ENCODE measurements at regions not wholly inside any gene's neighbourhood (a gene's known extent, or its start where the extent isn't known, plus 50 kb on each side); places are given as distances from the start of the nearest gene placed in this dataset.
"Not testable (repeated sequence)": the region's sequence is repeated elsewhere in the genome, so short reads cannot be mapped to it uniquely, and the experiment has no call there.

DNA sequence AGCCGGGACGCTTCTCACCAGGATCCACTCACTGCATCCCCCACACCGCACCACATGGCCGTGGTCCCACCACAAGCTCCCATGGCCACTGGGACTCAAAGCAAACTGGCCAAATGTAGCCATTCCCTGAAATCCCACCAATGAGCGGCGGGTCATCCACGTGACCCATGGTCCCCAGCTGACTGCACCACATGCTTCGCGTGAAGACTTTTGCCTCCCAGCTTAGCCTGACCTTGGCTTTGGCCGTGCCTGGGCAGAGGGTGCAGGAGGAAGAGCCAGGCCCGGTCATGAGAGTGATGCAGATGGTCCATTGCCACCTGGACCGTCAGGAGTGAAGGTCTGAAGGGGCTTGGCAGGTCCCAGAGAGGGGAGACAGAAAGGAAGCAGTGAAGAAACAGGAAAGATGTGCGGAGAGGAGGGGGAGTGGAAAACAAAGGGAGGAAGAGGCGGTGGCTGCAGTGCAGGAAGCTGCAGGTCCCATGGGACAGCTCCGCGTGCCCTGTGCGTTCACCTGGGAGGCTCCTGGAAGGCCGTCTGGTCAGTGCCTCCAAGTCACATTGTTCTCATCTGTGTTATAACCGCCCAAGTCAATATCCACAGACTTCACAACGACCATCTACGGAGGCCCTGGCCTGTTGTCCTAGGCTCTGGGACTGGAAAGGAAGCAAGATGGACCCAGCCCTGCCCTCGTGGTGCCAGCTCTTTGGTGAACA, 167.8 kb upstream of the AJAP1 start:
- Histone ChIP-seq H3K9me3 (ENCODE audit: insufficient read depth, low read depth, low read length) (peaks cover 12% of the 10 kb centered on the region), H3K4me1 (ENCODE audit: insufficient read depth, low read length) (no peaks in the 10 kb centered on the region), H3K36me3 (ENCODE audit: insufficient read depth, low read length) (no peaks in the 10 kb centered on the region), H4K20me1 (ENCODE audit: insufficient read depth, low read length) (no peaks in the 10 kb centered on the region), H3K9ac (ENCODE audit: low read length) (no peak overlapping the region), H2AFZ (ENCODE audit: low read depth, low read length) (no peak overlapping the region), H3K27me3 (ENCODE audit: insufficient read depth, low read length) (no peaks in the 10 kb centered on the region), H3K79me2 (ENCODE audit: insufficient read depth, low read length) (no peaks in the 10 kb centered on the region), H3K4me3 (ENCODE audit: insufficient read depth, low read depth, low read length) (no peak overlapping the region), H3K4me2 (ENCODE audit: low read length) (no peak overlapping the region), H3K27ac (ENCODE audit: low read depth, low read length) (no peak overlapping the region)
- no peak overlapping the region for H3K4me3 Mint-ChIP-seq (ENCODE audit: unreplicated experiment)
- H3K27me3 Mint-ChIP-seq (ENCODE audit: low read depth, unreplicated experiment), result peaks cover 11% of the 10 kb centered on the region
- H3K9me3 Mint-ChIP-seq (ENCODE audit: unreplicated experiment), result peaks cover 8% of the 10 kb centered on the region
- H3K27ac Mint-ChIP-seq (ENCODE audit: unreplicated experiment), result no peak overlapping the region
- FAIRE-seq (no peak), DNase-seq (ENCODE audit: low read depth) (no peak)
- TF ChIP-seq EZH2 (IDR thresholded peaks at IDR 0.05; ENCODE audit: insufficient read depth, low read length), result no peak
- no peak for TF ChIP-seq CTCF (IDR thresholded peaks at IDR 0.05; ENCODE audit: insufficient read depth, low read depth, low read length)
- H3K4me1 Mint-ChIP-seq (ENCODE audit: low read depth, unreplicated experiment), result no peaks in the 10 kb centered on the region
- H3K36me3 Mint-ChIP-seq (ENCODE audit: low read depth, unreplicated experiment), result no peaks in the 10 kb centered on the region

DNA sequence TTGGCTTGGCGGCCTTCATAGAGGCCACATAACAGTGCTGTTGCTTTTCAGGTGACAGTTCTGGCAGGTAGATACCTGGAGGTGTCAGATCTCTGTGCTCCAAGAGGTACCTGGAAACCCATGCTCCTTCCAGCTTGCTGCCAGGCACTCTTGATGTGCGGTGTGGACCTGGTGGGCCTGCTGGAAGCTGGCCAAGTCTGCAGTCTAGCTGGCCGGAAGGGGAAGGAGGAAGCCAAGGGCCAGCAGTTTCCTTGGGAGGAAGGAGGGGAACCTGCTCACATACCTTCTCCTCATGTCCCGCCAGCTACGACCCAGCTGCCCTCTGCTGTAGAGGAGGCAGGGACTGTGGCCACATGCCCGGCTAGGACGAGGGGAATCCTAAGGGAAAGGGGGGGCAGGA, 166.4 kb upstream of the AJAP1 start:
- H2AFZ ChIP-seq (ENCODE audit: low read depth, low read length), result no peak overlapping the region
- H3K4me3 ChIP-seq (ENCODE audit: insufficient read depth, low read depth, low read length), result no peak overlapping the region
- Mint-ChIP-seq H3K27ac (ENCODE audit: unreplicated experiment) (no peak overlapping the region), H3K9me3 (ENCODE audit: unreplicated experiment) (peaks cover 8% of the 10 kb centered on the region), H3K27me3 (ENCODE audit: low read depth, unreplicated experiment) (peaks cover 11% of the 10 kb centered on the region), H3K4me1 (ENCODE audit: low read depth, unreplicated experiment) (no peaks in the 10 kb centered on the region), H3K36me3 (ENCODE audit: low read depth, unreplicated experiment) (no peaks in the 10 kb centered on the region), H3K4me3 (ENCODE audit: unreplicated experiment) (no peak overlapping the region)
- no peaks in the 10 kb centered on the region for H3K36me3 ChIP-seq (ENCODE audit: insufficient read depth, low read length)
- DNase-seq (ENCODE audit: low read depth) (no peak), FAIRE-seq (no peak)
- no peak overlapping the region for H3K4me2 ChIP-seq (ENCODE audit: low read length)
- no peak for TF ChIP-seq CTCF (IDR thresholded peaks at IDR 0.05; ENCODE audit: insufficient read depth, low read depth, low read length)
- TF ChIP-seq EZH2 (IDR thresholded peaks at IDR 0.05; ENCODE audit: insufficient read depth, low read length), result no peak
- peaks cover 10% of the 10 kb centered on the region for H3K9me3 ChIP-seq (ENCODE audit: insufficient read depth, low read depth, low read length)
- H3K27ac ChIP-seq (ENCODE audit: low read depth, low read length), result no peak overlapping the region
- no peaks in the 10 kb centered on the region for H3K4me1 ChIP-seq (ENCODE audit: insufficient read depth, low read length)
- H3K27me3 ChIP-seq (ENCODE audit: insufficient read depth, low read length), result no peaks in the 10 kb centered on the region
- H3K9ac ChIP-seq (ENCODE audit: low read length), result no peak overlapping the region
- no peaks in the 10 kb centered on the region for H3K79me2 ChIP-seq (ENCODE audit: insufficient read depth, low read length)
- no peaks in the 10 kb centered on the region for H4K20me1 ChIP-seq (ENCODE audit: insufficient read depth, low read length)

DNA sequence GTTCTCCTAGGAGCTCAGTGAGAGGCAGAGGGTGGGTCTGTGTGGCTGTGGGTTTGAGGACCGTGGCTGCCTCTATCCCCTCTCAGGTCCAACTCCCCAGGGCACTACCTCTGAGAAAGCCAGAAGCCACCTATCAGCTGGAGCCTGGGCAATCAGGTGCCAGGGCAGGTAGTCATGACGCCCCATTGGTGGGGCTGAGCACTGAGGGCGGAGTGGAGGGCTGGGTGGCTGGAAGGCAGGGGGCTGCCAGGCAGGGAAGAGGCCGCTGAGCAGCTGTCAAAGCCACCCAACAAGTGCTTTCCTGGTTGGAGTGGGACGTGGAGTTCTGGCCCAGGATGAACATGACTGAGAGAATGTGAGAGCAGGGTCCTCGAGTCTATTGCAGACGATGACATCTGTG, 164.9 kb upstream of the AJAP1 start:
- Histone ChIP-seq H4K20me1 (ENCODE audit: insufficient read depth, low read length) (no peaks in the 10 kb centered on the region), H2AFZ (ENCODE audit: low read depth, low read length) (no peak overlapping the region), H3K9ac (ENCODE audit: low read length) (no peak overlapping the region), H3K9me3 (ENCODE audit: insufficient read depth, low read depth, low read length) (peaks cover 10% of the 10 kb centered on the region), H3K36me3 (ENCODE audit: insufficient read depth, low read length) (no peaks in the 10 kb centered on the region), H3K4me1 (ENCODE audit: insufficient read depth, low read length) (no peaks in the 10 kb centered on the region), H3K27me3 (ENCODE audit: insufficient read depth, low read length) (no peaks in the 10 kb centered on the region), H3K27ac (ENCODE audit: low read depth, low read length) (no peak overlapping the region), H3K4me2 (ENCODE audit: low read length) (no peak overlapping the region), H3K4me3 (ENCODE audit: insufficient read depth, low read depth, low read length) (no peak overlapping the region), H3K79me2 (ENCODE audit: insufficient read depth, low read length) (no peaks in the 10 kb centered on the region)
- Mint-ChIP-seq H3K4me3 (ENCODE audit: unreplicated experiment) (no peak overlapping the region), H3K36me3 (ENCODE audit: low read depth, unreplicated experiment) (no peaks in the 10 kb centered on the region), H3K4me1 (ENCODE audit: low read depth, unreplicated experiment) (no peaks in the 10 kb centered on the region), H3K27me3 (ENCODE audit: low read depth, unreplicated experiment) (peaks cover 11% of the 10 kb centered on the region), H3K9me3 (ENCODE audit: unreplicated experiment) (peaks cover 12% of the 10 kb centered on the region), H3K27ac (ENCODE audit: unreplicated experiment) (no peak overlapping the region)
- no peak for TF ChIP-seq CTCF (IDR thresholded peaks at IDR 0.05; ENCODE audit: insufficient read depth, low read depth, low read length)
- no peak for TF ChIP-seq EZH2 (IDR thresholded peaks at IDR 0.05; ENCODE audit: insufficient read depth, low read length)
- FAIRE-seq (no peak), DNase-seq (ENCODE audit: low read depth) (no peak)

DNA sequence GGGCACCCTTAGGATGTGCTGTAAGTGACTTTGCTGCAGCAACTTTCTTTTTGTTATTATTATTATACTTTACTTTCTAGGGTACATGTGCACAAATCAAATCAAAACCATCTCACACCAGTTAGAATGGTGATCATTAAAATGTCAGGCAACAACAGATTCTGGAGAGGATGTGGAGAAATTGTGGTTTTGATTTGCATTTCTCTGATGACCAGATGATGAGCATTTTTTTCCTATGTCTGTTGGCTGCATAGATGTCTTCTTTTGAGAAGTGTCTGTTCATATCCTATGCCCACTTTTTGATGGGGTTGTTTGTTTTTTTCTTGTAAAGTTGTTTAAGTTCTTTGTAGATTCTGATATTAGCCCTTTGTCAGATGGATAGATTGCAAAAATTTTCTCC, 164.4 kb upstream of the AJAP1 start:
- H3K27ac Mint-ChIP-seq (ENCODE audit: unreplicated experiment); H4K20me1 ChIP-seq (ENCODE audit: insufficient read depth, low read length); H3K27ac ChIP-seq (ENCODE audit: low read depth, low read length); H3K4me3 Mint-ChIP-seq (ENCODE audit: unreplicated experiment); H3K36me3 Mint-ChIP-seq (ENCODE audit: low read depth, unreplicated experiment); H3K4me1 Mint-ChIP-seq (ENCODE audit: low read depth, unreplicated experiment); FAIRE-seq; H3K36me3 ChIP-seq (ENCODE audit: insufficient read depth, low read length); H3K4me3 ChIP-seq (ENCODE audit: insufficient read depth, low read depth, low read length); DNase-seq (ENCODE audit: low read depth); H2AFZ ChIP-seq (ENCODE audit: low read depth, low read length); H3K27me3 ChIP-seq (ENCODE audit: insufficient read depth, low read length); H3K9ac ChIP-seq (ENCODE audit: low read length); H3K4me1 ChIP-seq (ENCODE audit: insufficient read depth, low read length); H3K4me2 ChIP-seq (ENCODE audit: low read length); H3K79me2 ChIP-seq (ENCODE audit: insufficient read depth, low read length): not testable (repeated sequence)
- peaks cover 11% of the 10 kb centered on the region for H3K27me3 Mint-ChIP-seq (ENCODE audit: low read depth, unreplicated experiment)
- H3K9me3 ChIP-seq (ENCODE audit: insufficient read depth, low read depth, low read length), result peaks cover 10% of the 10 kb centered on the region
- peaks cover 12% of the 10 kb centered on the region for H3K9me3 Mint-ChIP-seq (ENCODE audit: unreplicated experiment)
